ENCODE measurements at regions not wholly inside any gene's neighbourhood (a gene's known extent, or its start where the extent isn't known, plus 50 kb on each side); places are given as distances from the start of the nearest gene placed in this dataset.

- Histone ChIP-seq H3K27me3 (ENCODE audit: control insufficient read depth, insufficient read depth, low read length) (no peaks in the 10 kb centered on the region), H3K4me3 (ENCODE audit: low read depth, low read length) (no peak overlapping the region), H3K36me3 (ENCODE audit: control insufficient read depth, insufficient read depth, low read length) (no peaks in the 10 kb centered on the region)
- CTCF ChIA-PET = interaction anchor here (0.6 kb wide), 1 partner anchor 605 kb away, joined by 5 read pairs; no protein-coding TSS in a partner anchor
- TF ChIP-seq, protein P1, sequence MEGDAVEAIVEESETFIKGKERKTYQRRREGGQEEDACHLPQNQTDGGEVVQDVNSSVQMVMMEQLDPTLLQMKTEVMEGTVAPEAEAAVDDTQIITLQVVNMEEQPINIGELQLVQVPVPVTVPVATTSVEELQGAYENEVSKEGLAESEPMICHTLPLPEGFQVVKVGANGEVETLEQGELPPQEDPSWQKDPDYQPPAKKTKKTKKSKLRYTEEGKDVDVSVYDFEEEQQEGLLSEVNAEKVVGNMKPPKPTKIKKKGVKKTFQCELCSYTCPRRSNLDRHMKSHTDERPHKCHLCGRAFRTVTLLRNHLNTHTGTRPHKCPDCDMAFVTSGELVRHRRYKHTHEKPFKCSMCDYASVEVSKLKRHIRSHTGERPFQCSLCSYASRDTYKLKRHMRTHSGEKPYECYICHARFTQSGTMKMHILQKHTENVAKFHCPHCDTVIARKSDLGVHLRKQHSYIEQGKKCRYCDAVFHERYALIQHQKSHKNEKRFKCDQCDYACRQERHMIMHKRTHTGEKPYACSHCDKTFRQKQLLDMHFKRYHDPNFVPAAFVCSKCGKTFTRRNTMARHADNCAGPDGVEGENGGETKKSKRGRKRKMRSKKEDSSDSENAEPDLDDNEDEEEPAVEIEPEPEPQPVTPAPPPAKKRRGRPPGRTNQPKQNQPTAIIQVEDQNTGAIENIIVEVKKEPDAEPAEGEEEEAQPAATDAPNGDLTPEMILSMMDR (IDR thresholded peaks at IDR 0.05; ENCODE audit: insufficient read depth, low read depth, low read length) = no peak
- POLR2A ChIA-PET = no interaction called here
- DNase-seq (ENCODE audit: low read depth) = no peak
Measured at GRCh38 chr2:76455910-76456309, 745.2 kb upstream of the GCFC2 start.

- H3K4me3 ChIP-seq (ENCODE audit: low read depth, low read length) = no peak overlapping the region
- TF ChIP-seq, protein P1 (IDR thresholded peaks at IDR 0.05; ENCODE audit: insufficient read depth, low read depth, low read length) = no peak
- no peaks in the 10 kb centered on the region for H3K27me3 ChIP-seq (ENCODE audit: control insufficient read depth, insufficient read depth, low read length)
- H3K36me3 ChIP-seq (ENCODE audit: control insufficient read depth, insufficient read depth, low read length) = no peaks in the 10 kb centered on the region
- no peak for DNase-seq (ENCODE audit: low read depth)
- POLR2A ChIA-PET = no interaction called here
- CTCF ChIA-PET = no interaction called here
Measured at GRCh38 chr2:76450024-76450475, 739.3 kb upstream of the GCFC2 start.

GRCh38 chr2:76448956-76449355 is 738.2 kb upstream of the GCFC2 start:
- H3K27me3 ChIP-seq (ENCODE audit: control insufficient read depth, insufficient read depth, low read length) = no peaks in the 10 kb centered on the region
- no peaks in the 10 kb centered on the region for H3K36me3 ChIP-seq (ENCODE audit: control insufficient read depth, insufficient read depth, low read length)
- DNase-seq (ENCODE audit: low read depth) = no peak
- TF ChIP-seq, protein P1 (IDR thresholded peaks at IDR 0.05; ENCODE audit: insufficient read depth, low read depth, low read length) = no peak
- CTCF ChIA-PET = no interaction called here
- H3K4me3 ChIP-seq (ENCODE audit: low read depth, low read length) = no peak overlapping the region
- POLR2A ChIA-PET = no interaction called here

GRCh38 chr2:76447294-76447693 is 736.6 kb upstream of the GCFC2 start:
- CTCF ChIA-PET = no interaction called here
- Histone ChIP-seq H3K36me3 (ENCODE audit: control insufficient read depth, insufficient read depth, low read length) (no peaks in the 10 kb centered on the region), H3K27me3 (ENCODE audit: control insufficient read depth, insufficient read depth, low read length) (no peaks in the 10 kb centered on the region), H3K4me3 (ENCODE audit: low read depth, low read length) (no peak overlapping the region)
- DNase-seq (ENCODE audit: low read depth) = no peak
- POLR2A ChIA-PET = no interaction called here
- TF ChIP-seq, protein P1 (IDR thresholded peaks at IDR 0.05; ENCODE audit: insufficient read depth, low read depth, low read length) = no peak

DNA sequence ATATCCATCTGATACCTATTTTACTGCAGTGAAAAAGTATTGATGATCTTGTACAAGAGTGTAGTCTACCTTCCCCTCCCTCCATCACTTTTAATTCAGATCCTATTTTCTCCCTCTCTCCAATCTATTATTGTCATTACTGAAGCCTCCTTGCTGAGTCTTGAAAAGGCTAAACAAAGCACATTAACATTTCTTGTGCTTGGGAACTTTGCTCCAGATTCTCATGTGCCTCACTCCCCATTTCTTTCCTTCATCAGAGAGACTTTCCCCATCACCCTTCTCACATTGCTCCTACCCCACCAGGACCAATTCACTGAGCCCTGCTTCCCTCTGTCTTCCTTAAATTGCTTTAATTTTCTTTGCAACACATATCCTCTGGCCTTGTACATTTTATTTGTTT is 736.2 kb upstream of the GCFC2 start:
- no peaks in the 10 kb centered on the region for H3K36me3 ChIP-seq (ENCODE audit: control insufficient read depth, insufficient read depth, low read length)
- TF ChIP-seq, protein P1 (IDR thresholded peaks at IDR 0.05; ENCODE audit: insufficient read depth, low read depth, low read length) = no peak
- H3K4me3 ChIP-seq (ENCODE audit: low read depth, low read length) = no peak overlapping the region
- ChIA-PET POLR2A (no interaction called here), CTCF (no interaction called here)
- DNase-seq (ENCODE audit: low read depth) = no peak
- no peaks in the 10 kb centered on the region for H3K27me3 ChIP-seq (ENCODE audit: control insufficient read depth, insufficient read depth, low read length)

All from BJ (cell line).